AG20443 (cell line): ENCODE measurements at regions not wholly inside any gene's neighbourhood (a gene's known extent, or its start where the extent isn't known, plus 50 kb on each side); places are given as distances from the start of the nearest gene placed in this dataset.

ENCODE experiments used
- DNase-seq: peaks from one replicate; pipeline ENCODE4 v3.0.0; 2012; ENCODE audit warnings: low spot score, mixed read lengths

- no peak for DNase-seq
Observed at GRCh38 chr7:93646538-93646937, 72.0 kb upstream of the CALCR start.

GRCh38 chr7:93636276-93636675, 61.8 kb upstream of the CALCR start:
- no peak for DNase-seq

GRCh38 chr7:93632371-93632770, 57.8 kb upstream of the CALCR start:
- DNase-seq, result no peak

DNA sequence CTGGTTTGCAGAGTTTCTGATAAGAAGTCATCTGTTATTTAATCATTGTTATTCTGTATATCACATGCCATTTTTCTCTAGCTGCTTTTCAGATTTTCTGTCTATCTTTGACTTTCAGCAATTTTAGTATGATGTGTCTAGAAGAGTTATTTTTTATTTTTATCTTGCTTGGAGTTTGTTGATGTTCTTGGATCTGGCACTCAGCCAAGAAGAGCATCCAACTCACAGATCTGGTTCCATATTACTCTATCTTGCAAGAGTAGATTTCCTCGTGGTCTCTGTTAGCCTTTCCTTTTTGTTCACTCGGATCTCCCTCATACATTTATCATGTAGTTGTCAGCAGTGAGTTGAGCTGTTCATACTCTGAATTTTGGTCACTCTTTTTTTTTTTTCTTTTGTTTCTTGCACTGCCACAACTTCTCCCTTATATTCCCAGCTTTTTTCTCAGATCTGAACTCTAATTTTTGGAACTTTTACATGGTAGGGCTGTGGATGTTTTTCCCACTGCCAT, 54.8 kb upstream of the CALCR start:
- DNase-seq, result no peak

- no peak for DNase-seq
Observed at GRCh38 chr7:93626869-93627268, 52.3 kb upstream of the CALCR start.
